Left ventricle myocardium inferior (tissue), 1 donor: ENCODE measurements at regions not wholly inside any gene's neighbourhood (a gene's known extent, or its start where the extent isn't known, plus 50 kb on each side); places are given as distances from the start of the nearest gene placed in this dataset.
"Not testable (repeated sequence)": the region's sequence is repeated elsewhere in the genome, so short reads cannot be mapped to it uniquely, and the experiment has no call there.

Experiments used
- DNase-seq: peaks from one replicate; pipeline ENCODE4 v3.0.0-alpha.2; 2020
- H3K27ac ChIP-seq: fragments of 200-600 bp; replicated peaks from 2 replicates; pipeline ENCODE4 v1.8.0; 2021
- H3K27me3 ChIP-seq: fragments of 200-600 bp; 2 replicates; pipeline ENCODE4 v1.8.0; 2021; ENCODE audit warnings: low read depth
- H3K36me3 ChIP-seq: fragments of 200-600 bp; 2 replicates; pipeline ENCODE4 v1.8.0; 2021
- H3K4me1 ChIP-seq: fragments of 200-600 bp; 2 replicates; pipeline ENCODE4 v1.8.0; 2021
- H3K4me3 ChIP-seq: fragments of 200-600 bp; 2 replicates; pipeline ENCODE4 v1.8.0; 2021; ENCODE audit warnings: mild to moderate bottlenecking, moderate library complexity
- H3K9me3 ChIP-seq: fragments of 200-600 bp; replicated peaks from 2 replicates; pipeline ENCODE4 v1.8.0; 2021
- intact Hi-C: fragments of 100-400 bp; cut with micrococcal nuclease; formaldehyde crosslinking; loops from one replicate; pipeline ENCODE4 v1.11.0; 2022
- TF ChIP-seq, protein P1 (sequence below): fragments of 200-600 bp; IDR thresholded peaks from 2 replicates; pipeline ENCODE4 v1.8.0; 2021; ENCODE audit warnings: antibody characterized with exemption, mild to moderate bottlenecking, borderline replicate concordance
- donor health status: DM: no; HTN: yes; CAD: no; lungs with severe emphysema.

DNA sequence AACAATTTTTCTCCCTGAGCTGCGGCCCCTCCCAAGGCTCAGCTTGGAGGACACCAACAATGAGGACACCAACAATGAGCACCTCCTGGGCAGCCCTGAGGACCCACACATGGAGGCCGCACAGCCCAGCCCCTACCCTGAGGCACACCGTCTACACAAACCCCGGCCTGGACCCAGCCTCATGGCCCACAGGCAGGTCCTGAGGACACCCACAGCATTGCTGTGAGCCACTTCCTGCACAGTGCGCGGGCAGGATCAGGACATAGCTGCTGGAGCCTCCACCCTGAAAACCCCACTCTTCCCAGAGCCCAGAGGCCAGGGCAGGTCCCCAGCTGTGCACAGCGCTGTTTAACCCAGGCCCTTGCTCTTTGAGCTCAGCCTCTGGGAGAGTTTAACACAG lies 194.3 kb downstream of the RTP5 start:
- no peak for DNase-seq
- H3K4me3 ChIP-seq = no peak overlapping the region
- no peak overlapping the region for H3K27ac ChIP-seq
- H3K9me3 ChIP-seq = peaks cover 8% of the 10 kb centered on the region
- H3K4me1 ChIP-seq = no peaks in the 10 kb centered on the region
- H3K27me3 ChIP-seq = peaks cover 3% of the 10 kb centered on the region
- no peaks in the 10 kb centered on the region for H3K36me3 ChIP-seq
- TF ChIP-seq, protein P1, sequence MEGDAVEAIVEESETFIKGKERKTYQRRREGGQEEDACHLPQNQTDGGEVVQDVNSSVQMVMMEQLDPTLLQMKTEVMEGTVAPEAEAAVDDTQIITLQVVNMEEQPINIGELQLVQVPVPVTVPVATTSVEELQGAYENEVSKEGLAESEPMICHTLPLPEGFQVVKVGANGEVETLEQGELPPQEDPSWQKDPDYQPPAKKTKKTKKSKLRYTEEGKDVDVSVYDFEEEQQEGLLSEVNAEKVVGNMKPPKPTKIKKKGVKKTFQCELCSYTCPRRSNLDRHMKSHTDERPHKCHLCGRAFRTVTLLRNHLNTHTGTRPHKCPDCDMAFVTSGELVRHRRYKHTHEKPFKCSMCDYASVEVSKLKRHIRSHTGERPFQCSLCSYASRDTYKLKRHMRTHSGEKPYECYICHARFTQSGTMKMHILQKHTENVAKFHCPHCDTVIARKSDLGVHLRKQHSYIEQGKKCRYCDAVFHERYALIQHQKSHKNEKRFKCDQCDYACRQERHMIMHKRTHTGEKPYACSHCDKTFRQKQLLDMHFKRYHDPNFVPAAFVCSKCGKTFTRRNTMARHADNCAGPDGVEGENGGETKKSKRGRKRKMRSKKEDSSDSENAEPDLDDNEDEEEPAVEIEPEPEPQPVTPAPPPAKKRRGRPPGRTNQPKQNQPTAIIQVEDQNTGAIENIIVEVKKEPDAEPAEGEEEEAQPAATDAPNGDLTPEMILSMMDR = no peak
- intact Hi-C loops = no loop called here

DNA sequence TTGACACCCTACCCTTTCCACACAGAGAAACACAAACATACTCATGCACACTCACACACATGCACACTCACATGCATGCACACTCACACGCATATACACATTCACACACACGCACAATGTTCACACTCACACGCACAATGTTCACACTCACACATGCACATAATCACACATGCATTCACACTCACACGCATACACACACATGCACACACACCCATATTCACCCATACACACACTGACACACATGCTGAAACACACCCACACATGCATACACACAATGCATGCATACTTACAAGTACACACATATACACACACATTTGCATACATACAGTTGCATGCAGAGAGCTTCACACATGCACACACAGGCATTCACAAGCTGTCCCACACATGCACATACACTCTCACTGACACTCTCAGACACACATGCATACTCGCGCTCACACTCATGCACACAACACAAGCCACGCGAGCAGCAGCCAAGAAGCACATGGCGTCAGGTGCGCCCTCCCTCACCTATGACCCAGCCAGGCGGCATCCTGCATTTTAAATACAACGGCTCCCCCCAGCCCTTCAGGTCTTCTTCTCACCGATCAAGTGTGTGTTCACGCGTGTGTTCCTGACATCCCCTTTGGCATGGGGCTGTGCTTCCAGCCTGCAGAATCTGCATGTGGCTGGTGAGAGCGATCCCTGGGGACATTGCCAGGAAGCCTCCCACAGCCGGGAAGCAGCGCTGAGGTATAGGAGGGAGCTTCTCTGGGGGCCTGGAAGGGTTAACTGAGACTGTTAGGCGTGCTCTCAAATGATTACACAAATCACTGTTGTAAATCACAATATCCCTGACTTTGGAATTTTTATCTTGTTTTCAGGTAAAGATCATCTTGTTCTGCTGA lies 195.1 kb downstream of the RTP5 start:
- Histone ChIP-seq H3K27me3 (peaks cover 8% of the 10 kb centered on the region), H3K4me1 (no peaks in the 10 kb centered on the region), H3K36me3 (no peaks in the 10 kb centered on the region), H3K27ac (no peak overlapping the region), H3K4me3 (no peak overlapping the region), H3K9me3 (peaks cover 8% of the 10 kb centered on the region)
- intact Hi-C loops = no loop called here
- no peak for DNase-seq
- TF ChIP-seq, protein P1 = no peak

DNA sequence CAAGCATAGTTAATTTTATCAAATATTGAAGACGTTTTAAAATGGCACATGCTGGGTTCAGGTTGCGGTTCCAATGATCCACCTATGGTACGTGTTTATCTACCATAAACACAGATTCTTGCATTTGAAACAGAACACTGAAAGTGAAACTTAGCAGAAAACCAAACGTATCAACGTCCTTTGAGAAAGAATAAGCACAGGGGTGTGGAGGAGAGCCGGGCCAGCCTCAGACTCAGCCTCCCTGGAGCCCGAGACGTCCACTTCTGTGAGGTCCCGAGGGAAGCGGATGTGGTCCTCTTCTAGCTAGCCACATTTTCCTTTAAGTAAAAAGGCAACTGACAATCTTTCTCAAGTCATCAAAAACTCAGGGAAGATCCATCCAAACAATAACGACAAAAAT lies 195.9 kb downstream of the RTP5 start:
- TF ChIP-seq, protein P1 = no peak
- Histone ChIP-seq H3K4me3 (no peak overlapping the region), H3K27ac (no peak overlapping the region), H3K4me1 (no peaks in the 10 kb centered on the region), H3K36me3 (no peaks in the 10 kb centered on the region), H3K9me3 (peaks cover 3% of the 10 kb centered on the region), H3K27me3 (peaks cover 8% of the 10 kb centered on the region)
- intact Hi-C loops = no loop called here
- DNase-seq = no peak

DNA sequence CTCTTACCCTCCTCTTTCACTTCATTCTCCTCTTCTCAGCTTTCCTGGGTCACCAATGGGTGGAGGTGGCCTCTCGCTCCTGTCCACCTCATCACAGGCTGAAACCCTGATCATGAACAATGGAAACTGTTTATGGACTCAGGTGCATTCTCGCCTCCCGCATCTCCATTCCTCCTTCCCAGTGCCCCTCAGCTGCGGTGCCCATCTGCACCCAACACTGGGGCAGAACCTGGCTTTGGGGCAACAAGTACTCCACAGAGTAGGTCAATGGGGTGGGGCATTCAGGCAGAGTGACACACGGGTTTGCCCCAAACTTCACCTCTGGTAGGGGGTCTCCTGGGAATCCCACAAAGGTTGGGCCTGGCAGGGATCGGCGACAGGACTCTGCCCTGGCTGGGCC lies 199.5 kb downstream of the RTP5 start:
- H3K27me3 ChIP-seq = peaks cover 8% of the 10 kb centered on the region
- no peak for DNase-seq
- TF ChIP-seq, protein P1 = no peak

DNA sequence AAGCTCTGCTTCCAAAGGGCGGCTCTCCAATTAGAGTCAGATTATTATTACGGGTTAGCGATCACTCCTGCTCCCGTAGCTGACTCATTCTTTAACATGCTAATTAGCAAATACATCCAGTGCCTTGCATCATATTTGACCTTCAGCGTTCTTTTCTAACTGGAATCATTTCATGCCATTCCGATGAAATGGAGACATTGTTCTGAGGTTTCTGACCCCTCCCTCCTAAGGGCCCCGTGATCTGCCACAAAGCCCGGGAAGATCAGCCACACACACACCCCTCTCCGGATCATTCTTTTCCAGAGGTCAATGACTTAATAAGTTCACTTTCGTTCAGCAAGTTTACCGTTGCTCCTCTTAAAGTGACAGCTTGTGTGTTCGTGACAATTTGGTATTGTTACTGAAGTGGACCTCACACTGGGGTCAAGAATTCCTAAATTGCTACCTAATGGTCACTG lies 200.4 kb downstream of the RTP5 start:
- H3K4me1 ChIP-seq, H3K4me3 ChIP-seq, H3K9me3 ChIP-seq, H3K27ac ChIP-seq, H3K36me3 ChIP-seq, DNase-seq, intact Hi-C loops, H3K27me3 ChIP-seq: not testable (repeated sequence)

More for the DNA sequence above, 199.5 kb downstream of the RTP5 start:
- H3K4me3 ChIP-seq = no peak overlapping the region
- H3K4me1 ChIP-seq = no peaks in the 10 kb centered on the region
- no peaks in the 10 kb centered on the region for H3K9me3 ChIP-seq
- no peaks in the 10 kb centered on the region for H3K36me3 ChIP-seq
- intact Hi-C loops = no loop called here
- no peak overlapping the region for H3K27ac ChIP-seq

DNA sequence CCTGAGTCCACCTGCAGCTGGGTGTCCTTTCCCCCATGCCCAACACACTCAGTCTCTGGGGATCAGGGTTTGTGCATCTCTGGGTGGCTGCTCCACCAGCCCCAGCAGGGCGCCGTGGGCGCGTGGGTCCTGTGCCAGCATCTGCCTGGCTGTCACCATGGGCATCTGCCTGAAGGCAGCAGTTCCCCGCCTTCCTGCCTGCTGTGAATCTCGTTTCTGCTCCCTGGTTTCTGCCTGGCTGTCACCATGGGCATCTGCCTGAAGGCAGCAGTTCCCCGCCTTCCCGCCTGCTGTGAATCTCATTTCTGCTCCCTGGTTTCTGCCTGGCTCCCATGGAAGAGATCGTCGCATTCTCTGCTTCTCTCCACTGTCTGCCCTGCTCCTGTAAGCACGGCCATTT lies 201.2 kb downstream of the RTP5 start:
- DNase-seq, H3K4me3 ChIP-seq, H3K27ac ChIP-seq, H3K27me3 ChIP-seq, H3K9me3 ChIP-seq, intact Hi-C loops, H3K36me3 ChIP-seq: not testable (repeated sequence)
- H3K4me1 ChIP-seq = peaks cover 12% of the 10 kb centered on the region

DNA sequence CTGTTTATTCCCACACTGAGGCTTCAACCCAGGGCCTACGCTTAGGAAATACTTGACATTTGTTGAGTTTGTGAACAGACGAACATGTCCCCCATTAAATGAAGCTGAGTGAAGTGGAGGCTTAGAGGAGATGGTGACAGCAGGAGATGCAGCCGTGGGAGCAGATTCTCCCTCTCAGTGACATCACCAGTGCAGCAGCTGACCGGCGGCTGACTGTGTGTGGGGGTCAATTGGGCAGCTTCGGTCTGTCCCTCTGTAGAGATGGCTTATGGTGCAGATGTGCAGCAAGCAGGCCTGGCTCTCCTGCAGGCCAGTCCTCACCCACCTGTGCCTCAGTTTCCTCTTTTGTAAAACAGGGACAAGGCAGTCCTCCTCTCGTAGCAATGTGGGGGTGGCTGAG lies 201.8 kb downstream of the RTP5 start:
- intact Hi-C loops = not testable (repeated sequence)

DNA sequence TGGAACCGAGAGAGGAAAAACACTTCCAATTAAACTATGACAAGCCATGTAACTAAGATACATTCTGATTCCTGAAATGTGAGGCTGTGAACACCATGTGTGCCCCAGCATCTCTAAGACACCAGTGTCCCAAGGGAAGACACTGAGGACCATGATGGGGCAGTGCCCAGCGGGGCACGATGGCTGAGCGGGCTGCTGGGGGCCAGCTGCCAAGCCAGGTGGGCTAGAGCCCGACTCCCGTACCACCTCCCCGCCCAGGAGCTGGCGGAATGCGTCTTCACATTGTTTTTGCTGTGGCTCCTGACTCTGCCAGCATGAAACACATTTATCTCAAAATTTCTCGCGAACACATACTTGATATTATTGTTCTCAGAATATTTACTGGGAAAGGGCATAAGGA lies 202.4 kb downstream of the RTP5 start:
- not testable (repeated sequence) for DNase-seq

More for the DNA sequence above, 201.8 kb downstream of the RTP5 start:
- not testable (repeated sequence) for DNase-seq, H3K4me3 ChIP-seq, H3K27ac ChIP-seq, H3K9me3 ChIP-seq, H3K27me3 ChIP-seq, H3K36me3 ChIP-seq
- peaks cover 16% of the 10 kb centered on the region for H3K4me1 ChIP-seq

More for the DNA sequence above, 202.4 kb downstream of the RTP5 start:
- H3K4me3 ChIP-seq, H3K27ac ChIP-seq, H3K9me3 ChIP-seq, intact Hi-C loops, H3K27me3 ChIP-seq, H3K36me3 ChIP-seq: not testable (repeated sequence)
- peaks cover 16% of the 10 kb centered on the region for H3K4me1 ChIP-seq
